Peyer's patch (tissue), 4 donors: ENCODE measurements at regions not wholly inside any gene's neighbourhood (a gene's known extent, or its start where the extent isn't known, plus 50 kb on each side); places are given as distances from the start of the nearest gene placed in this dataset.
"Not testable (repeated sequence)": the region's sequence is repeated elsewhere in the genome, so short reads cannot be mapped to it uniquely, and the experiment has no call there.

Experiments used
- DNase-seq, 3 donors: peaks; one replicate each; pipeline ENCODE4 v3.0.0-alpha.2; 2017 to 2019
- H3K27ac ChIP-seq, 4 donors: fragments of 200-600 bp; sonication (generic); one replicate each; pipeline ENCODE4 v1.5.1; 2016 to 2019
- H3K27me3 ChIP-seq, 2 donors: fragments of 200-600 bp; sonication (generic); one replicate each; pipeline ENCODE4 v1.5.1; 2019
- H3K36me3 ChIP-seq, 3 donors: fragments of 200-600 bp; sonication (generic); one replicate each; pipeline ENCODE4 v1.5.1; 2016 to 2019
- H3K4me1 ChIP-seq, 4 donors: fragments of 200-600 bp; sonication (generic); one replicate each; pipeline ENCODE4 v1.5.1; 2016 to 2019
- H3K4me3 ChIP-seq, 4 donors: fragments of 200-600 bp; sonication (generic); 1 replicate in 3 of 4; 2 replicates in 1 of 4; pipeline ENCODE4 v1.5.1; 2016 to 2019; ENCODE audit warnings: mild to moderate bottlenecking in 1 of 4
- H3K9me3 ChIP-seq, 4 donors: fragments of 200-600 bp; sonication (generic); one replicate each; pipeline ENCODE4 v1.5.1; 2016 to 2019; ENCODE audit warnings: mild to moderate bottlenecking in 1 of 4
- CTCF ChIP-seq, 6 experiments: fragments of 450-650 bp in 4 of 6; fragments of 200-600 bp in 2 of 6; sonication (generic) in 1 of 6; IDR thresholded peaks; one replicate each; pipeline ENCODE4 v1.5.1; 2017 to 2019; ENCODE audit warnings: antibody characterized with exemption in 6 of 6, mild to moderate bottlenecking in 3 of 6, moderate library complexity in 1 of 6
- POLR2A ChIP-seq, 2 donors: fragments of 450-650 bp; IDR thresholded peaks; one replicate each; pipeline ENCODE4 v1.5.1; 2017; ENCODE audit warnings: antibody characterized with exemption in 2 of 2, mild to moderate bottlenecking in 2 of 2, moderate library complexity in 2 of 2

- H3K27ac ChIP-seq: no peak overlapping the region
- no peak for DNase-seq
- no peaks in the 10 kb centered on the region for H3K36me3 ChIP-seq
- no peak for TF ChIP-seq POLR2A (IDR thresholded peaks at IDR 0.05)
- no peak for TF ChIP-seq CTCF (IDR thresholded peaks at IDR 0.05)
- H3K4me1 ChIP-seq: no peaks in the 10 kb centered on the region
- no peak overlapping the region for H3K4me3 ChIP-seq
- no peaks in the 10 kb centered on the region for H3K27me3 ChIP-seq
- no peaks in the 10 kb centered on the region for H3K9me3 ChIP-seq
Observed at GRCh38 chr1:157357111-157357510, 195.2 kb downstream of the FCRL5 start.

GRCh38 chr1:157356601-157357000 lies 195.7 kb downstream of the FCRL5 start:
- H3K9me3 ChIP-seq: no peaks in the 10 kb centered on the region
- no peak overlapping the region for H3K4me3 ChIP-seq
- H3K36me3 ChIP-seq: no peaks in the 10 kb centered on the region
- TF ChIP-seq CTCF (IDR thresholded peaks at IDR 0.05): no peak
- TF ChIP-seq POLR2A (IDR thresholded peaks at IDR 0.05): no peak
- DNase-seq: no peak
- H3K4me1 ChIP-seq: no peaks in the 10 kb centered on the region
- no peak overlapping the region for H3K27ac ChIP-seq
- no peaks in the 10 kb centered on the region for H3K27me3 ChIP-seq

DNA sequence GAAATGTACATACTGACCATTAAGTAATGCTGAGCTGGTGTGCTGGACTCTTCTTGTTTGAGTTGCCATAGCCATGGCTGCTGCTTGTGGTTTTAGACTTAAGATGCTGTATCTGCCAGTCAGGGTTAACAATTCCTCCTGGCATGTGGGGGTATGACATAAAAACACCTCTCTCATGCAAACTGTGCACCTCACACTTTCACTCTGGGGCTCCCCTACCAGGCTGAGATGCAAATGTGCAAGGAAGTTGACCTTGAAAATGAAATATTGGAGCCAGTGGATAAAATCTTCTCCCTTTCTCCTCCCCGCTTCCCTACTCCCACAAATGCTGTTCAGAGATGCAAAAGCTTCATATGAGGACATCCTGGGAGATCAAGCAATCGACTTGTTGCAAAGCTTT lies 198.8 kb downstream of the FCRL5 start:
- no peaks in the 10 kb centered on the region for H3K9me3 ChIP-seq
- H3K36me3 ChIP-seq: no peaks in the 10 kb centered on the region
- no peaks in the 10 kb centered on the region for H3K27me3 ChIP-seq
- H3K27ac ChIP-seq: no peak overlapping the region
- no peak for TF ChIP-seq POLR2A (IDR thresholded peaks at IDR 0.05)
- no peak for TF ChIP-seq CTCF (IDR thresholded peaks at IDR 0.05)
- no peak overlapping the region for H3K4me3 ChIP-seq
- no peak for DNase-seq
- H3K4me1 ChIP-seq: no peaks in the 10 kb centered on the region

DNA sequence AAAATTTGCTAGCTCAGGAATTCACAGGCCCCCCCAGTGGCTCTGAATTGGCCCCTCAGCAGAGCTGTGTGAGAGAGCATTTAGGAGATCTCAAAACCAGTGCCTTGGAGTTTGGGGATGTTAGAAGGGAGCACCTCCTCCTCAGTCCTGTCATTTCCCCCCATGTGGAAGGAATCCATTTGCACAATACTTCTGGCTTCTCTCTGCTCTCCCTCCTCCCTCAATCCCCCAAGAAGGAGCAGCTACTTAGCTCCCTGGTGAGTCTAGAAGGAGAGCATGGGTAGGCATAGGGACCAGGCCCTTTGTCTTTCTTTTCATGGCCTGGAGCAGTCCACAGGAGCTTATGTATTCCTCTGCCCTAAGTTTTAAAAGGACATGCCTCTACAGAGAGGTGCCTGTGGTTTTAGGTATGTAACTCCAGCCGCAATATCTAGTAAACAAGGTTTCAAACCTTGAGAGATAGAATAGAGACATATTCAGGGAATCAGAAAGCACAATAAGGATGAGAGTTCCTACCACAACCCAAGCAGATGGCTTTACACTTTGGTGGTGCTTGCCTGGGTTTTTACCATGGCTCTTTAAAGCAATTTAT lies 199.4 kb downstream of the FCRL5 start:
- H3K4me1 ChIP-seq: no peaks in the 10 kb centered on the region
- no peaks in the 10 kb centered on the region for H3K36me3 ChIP-seq
- no peaks in the 10 kb centered on the region for H3K9me3 ChIP-seq
- H3K27ac ChIP-seq: no peak overlapping the region
- no peak for DNase-seq
- H3K4me3 ChIP-seq: no peak overlapping the region
- TF ChIP-seq POLR2A (IDR thresholded peaks at IDR 0.05): no peak
- no peak for TF ChIP-seq CTCF (IDR thresholded peaks at IDR 0.05)
- H3K27me3 ChIP-seq: no peaks in the 10 kb centered on the region

GRCh38 chr1:157352216-157352615 lies 200.1 kb downstream of the FCRL5 start:
- Histone ChIP-seq H3K27ac (no peak overlapping the region), H3K27me3 (no peaks in the 10 kb centered on the region), H3K4me1 (no peaks in the 10 kb centered on the region), H3K9me3 (no peaks in the 10 kb centered on the region), H3K36me3 (no peaks in the 10 kb centered on the region), H3K4me3 (no peak overlapping the region)
- TF ChIP-seq CTCF (IDR thresholded peaks at IDR 0.05): no peak
- no peak for TF ChIP-seq POLR2A (IDR thresholded peaks at IDR 0.05)
- DNase-seq: no peak

GRCh38 chr1:157351800-157352199 lies 200.5 kb downstream of the FCRL5 start:
- not testable (repeated sequence) for H3K36me3 ChIP-seq, H3K4me3 ChIP-seq, H3K9me3 ChIP-seq, H3K27ac ChIP-seq, H3K27me3 ChIP-seq, DNase-seq, H3K4me1 ChIP-seq
